Adrenal gland (tissue), 5 donors: ENCODE measurements at regions not wholly inside any gene's neighbourhood (a gene's known extent, or its start where the extent isn't known, plus 50 kb on each side); places are given as distances from the start of the nearest gene placed in this dataset.

Experiments
- CTCF ChIP-seq, 6 experiments: fragments of 450-650 bp in 4 of 6; fragments of 200-600 bp in 2 of 6; sonication (generic) in 1 of 6; IDR thresholded peaks; 1 replicate in 5 of 6; 2 replicates in 1 of 6; pipeline versions ENCODE4 v1.5.1 to v1.8.0; 2016 to 2021; ENCODE audit warnings: antibody characterized with exemption in 6 of 6, mild to moderate bottlenecking in 2 of 6, moderate library complexity in 1 of 6
- POLR2A ChIP-seq, 2 donors: fragments of 450-650 bp; IDR thresholded peaks; one replicate each; pipeline ENCODE4 v1.6.1; 2017; ENCODE audit warnings: antibody characterized with exemption in 2 of 2, mild to moderate bottlenecking in 2 of 2, moderate library complexity in 1 of 2
- donor health status: DM: no; HTN: no; CAD: no.

- TF ChIP-seq CTCF (IDR thresholded peaks at IDR 0.05) (no peak), POLR2A (IDR thresholded peaks at IDR 0.05) (no peak)
Observed at GRCh38 chr4:155143512-155143911, 64.9 kb upstream of the NPY2R start.
